ENCODE measurements at regions not wholly inside any gene's neighbourhood (a gene's known extent, or its start where the extent isn't known, plus 50 kb on each side); places are given as distances from the start of the nearest gene placed in this dataset.

DNA sequence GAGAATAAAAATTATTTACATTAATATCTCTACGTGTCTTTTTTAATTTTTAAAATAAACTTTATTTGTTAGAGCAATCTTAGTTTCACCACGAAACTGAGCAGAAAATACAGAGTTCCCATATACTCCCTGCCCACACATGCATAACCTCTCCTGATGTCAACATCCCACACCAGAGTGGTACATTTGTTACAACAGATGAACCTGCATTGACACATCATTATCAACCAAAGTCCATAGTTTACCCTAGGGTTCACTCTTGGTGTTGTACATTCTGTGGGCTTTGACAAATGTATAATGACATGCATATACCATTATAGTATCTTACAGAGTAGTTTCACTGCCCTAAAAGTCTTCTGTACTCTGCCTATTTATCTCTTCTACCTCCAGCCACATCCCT is 110.6 kb upstream of the OTUD4 start:
- no peak overlapping the region for H3K4me3 ChIP-seq (ENCODE audit: low read length)
- TF ChIP-seq, protein P1, sequence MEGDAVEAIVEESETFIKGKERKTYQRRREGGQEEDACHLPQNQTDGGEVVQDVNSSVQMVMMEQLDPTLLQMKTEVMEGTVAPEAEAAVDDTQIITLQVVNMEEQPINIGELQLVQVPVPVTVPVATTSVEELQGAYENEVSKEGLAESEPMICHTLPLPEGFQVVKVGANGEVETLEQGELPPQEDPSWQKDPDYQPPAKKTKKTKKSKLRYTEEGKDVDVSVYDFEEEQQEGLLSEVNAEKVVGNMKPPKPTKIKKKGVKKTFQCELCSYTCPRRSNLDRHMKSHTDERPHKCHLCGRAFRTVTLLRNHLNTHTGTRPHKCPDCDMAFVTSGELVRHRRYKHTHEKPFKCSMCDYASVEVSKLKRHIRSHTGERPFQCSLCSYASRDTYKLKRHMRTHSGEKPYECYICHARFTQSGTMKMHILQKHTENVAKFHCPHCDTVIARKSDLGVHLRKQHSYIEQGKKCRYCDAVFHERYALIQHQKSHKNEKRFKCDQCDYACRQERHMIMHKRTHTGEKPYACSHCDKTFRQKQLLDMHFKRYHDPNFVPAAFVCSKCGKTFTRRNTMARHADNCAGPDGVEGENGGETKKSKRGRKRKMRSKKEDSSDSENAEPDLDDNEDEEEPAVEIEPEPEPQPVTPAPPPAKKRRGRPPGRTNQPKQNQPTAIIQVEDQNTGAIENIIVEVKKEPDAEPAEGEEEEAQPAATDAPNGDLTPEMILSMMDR (conservative IDR thresholded peaks at IDR 0.05; ENCODE audit: low read depth, low read length) = no peak
- no peak for DNase-seq (ENCODE audit: low read depth)

DNA sequence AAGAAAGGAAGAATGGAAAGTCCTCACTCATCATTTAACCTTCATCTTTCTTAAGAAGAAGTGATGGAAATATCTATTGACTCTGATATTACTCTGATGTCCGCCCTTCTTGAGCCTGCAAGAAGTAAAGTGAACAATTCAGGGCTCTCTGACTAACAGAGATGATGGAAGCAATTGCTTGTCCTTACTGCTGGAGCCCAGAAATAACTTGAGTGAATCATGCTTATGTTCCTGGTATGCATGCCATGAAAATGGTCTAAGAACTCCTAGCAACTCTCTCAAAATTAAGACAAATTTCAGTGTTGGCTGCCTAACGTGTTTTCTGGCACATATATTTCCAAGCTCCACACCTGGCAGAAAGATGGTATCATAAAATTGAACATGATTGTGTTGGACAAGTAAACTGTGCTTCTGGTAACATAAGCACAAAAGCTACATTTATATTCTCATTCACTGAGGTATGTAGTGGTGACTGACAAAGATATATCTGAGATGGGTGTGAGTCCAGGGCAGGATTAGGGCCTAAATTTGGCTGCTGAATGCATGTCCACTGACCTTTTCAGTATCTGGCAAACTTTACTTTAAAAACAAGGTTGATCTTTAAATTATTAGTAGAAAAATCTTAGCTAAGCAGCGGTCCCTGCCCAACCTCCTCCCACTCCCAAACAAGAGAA is 109.2 kb upstream of the OTUD4 start:
- no peak for DNase-seq (ENCODE audit: low read depth)
- H3K4me3 ChIP-seq (ENCODE audit: low read length) = no peak overlapping the region
- TF ChIP-seq, protein P1 (conservative IDR thresholded peaks at IDR 0.05; ENCODE audit: low read depth, low read length) = no peak

DNA sequence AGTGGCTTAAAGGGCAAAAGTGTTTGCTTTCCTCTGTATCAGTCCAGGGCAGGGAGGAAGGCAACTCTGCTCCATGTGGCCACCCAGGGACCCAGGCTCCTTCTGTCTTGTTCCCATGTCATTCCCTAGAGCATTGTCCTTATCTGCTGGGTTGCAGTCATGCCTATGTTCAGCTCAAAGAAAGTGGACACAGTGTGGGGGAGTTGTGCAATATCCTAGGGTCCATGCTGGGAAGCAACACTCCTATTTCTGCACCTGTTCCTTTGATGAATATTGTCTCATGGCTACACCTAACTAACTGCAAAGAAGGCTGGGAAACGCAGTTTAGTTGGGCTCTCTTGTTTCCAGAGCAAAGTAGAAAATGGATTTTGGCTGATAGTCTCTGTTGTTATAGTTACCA is 107.0 kb upstream of the OTUD4 start:
- H3K4me3 ChIP-seq (ENCODE audit: low read length) = no peak overlapping the region
- DNase-seq (ENCODE audit: low read depth) = no peak
- TF ChIP-seq, protein P1 (conservative IDR thresholded peaks at IDR 0.05; ENCODE audit: low read depth, low read length) = no peak

DNA sequence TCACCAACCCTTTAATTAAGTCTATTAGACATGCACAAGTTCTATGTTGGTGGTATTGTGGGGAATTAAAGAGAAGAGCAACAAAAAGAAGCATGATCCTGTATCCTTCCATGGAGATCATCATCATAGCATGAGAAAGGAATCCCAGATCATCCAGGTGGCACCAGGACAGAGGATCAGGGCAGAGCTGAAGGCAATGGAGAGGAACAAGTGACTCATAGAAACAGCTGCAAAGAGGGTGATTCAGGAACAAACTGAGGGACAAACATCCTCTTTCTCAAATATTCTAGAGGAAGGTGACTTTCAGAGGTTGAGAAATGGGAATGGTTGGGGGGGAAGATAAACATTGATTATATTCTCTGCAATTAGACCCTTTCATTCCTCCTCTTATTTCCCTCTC is 105.5 kb upstream of the OTUD4 start:
- DNase-seq (ENCODE audit: low read depth) = no peak
- H3K4me3 ChIP-seq (ENCODE audit: low read length) = no peak overlapping the region
- TF ChIP-seq, protein P1 (conservative IDR thresholded peaks at IDR 0.05; ENCODE audit: low read depth, low read length) = no peak

DNA sequence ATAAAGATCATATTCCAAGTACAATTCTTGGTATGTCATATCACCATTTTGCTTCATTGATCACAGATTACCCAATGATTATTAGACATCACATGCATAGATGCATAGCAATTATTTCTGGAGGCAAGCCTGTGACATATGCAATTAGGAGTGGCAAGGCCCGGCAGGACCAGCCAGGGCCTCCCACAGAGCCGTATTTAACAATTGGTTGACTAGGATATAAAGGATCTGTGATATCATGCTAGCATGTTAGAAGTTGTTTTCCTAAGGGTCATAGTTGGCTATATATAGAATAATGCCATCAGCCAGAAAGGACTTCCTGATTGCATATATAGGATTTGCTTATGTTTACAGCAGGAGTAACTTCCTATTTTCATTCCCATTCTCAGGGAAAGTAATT is 103.5 kb upstream of the OTUD4 start:
- DNase-seq (ENCODE audit: low read depth) = no peak
- TF ChIP-seq, protein P1 (conservative IDR thresholded peaks at IDR 0.05; ENCODE audit: low read depth, low read length) = no peak
- H3K4me3 ChIP-seq (ENCODE audit: low read length) = no peak overlapping the region

DNA sequence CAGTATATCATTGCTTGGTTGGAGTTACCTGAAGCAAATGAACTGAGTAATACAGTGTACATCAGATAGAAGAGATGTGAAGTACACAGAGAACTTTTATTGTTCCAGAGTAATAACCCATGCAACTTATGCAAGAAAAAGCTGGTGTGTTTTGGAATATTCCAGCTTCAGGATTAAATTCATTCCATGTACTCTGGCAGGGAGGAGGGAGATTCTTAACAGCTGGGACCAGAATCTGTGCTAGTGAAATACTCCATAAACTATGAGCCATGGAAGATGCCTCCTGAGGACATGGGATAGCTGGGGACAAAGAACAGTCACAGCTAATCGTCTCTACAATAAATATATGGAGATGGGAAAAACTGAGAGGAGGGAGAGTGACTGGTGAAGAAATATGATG is 101.6 kb upstream of the OTUD4 start:
- TF ChIP-seq, protein P1 (conservative IDR thresholded peaks at IDR 0.05; ENCODE audit: low read depth, low read length) = no peak
- H3K4me3 ChIP-seq (ENCODE audit: low read length) = no peak overlapping the region
- DNase-seq (ENCODE audit: low read depth) = no peak

DNA sequence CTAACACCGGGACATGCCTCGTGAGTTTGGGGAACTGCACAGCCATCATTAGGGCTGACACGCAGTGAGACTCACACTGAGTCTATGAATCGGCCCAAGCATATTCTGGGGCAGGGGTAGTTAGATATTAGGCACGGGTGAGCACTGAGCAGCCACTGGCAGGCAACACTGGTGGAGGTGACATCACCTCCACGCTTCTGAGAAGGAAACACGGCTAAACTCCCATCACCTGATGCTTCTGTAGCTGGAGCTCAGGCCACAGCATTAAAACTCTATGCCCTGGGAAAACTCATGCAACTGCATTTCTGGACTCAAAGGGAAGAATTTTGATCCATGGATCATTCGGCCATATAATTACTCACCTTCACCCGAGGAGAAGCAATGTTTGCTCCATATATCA is 100.8 kb upstream of the OTUD4 start:
- no peak for DNase-seq (ENCODE audit: low read depth)

More for the DNA sequence above, 100.8 kb upstream of the OTUD4 start:
- H3K4me3 ChIP-seq (ENCODE audit: low read length) = no peak overlapping the region
- TF ChIP-seq, protein P1 (conservative IDR thresholded peaks at IDR 0.05; ENCODE audit: low read depth, low read length) = no peak

Data from retinal pigment epithelial cell (primary cell).